GM19043 (cell line): ENCODE measurements at regions not wholly inside any gene's neighbourhood (a gene's known extent, or its start where the extent isn't known, plus 50 kb on each side); places are given as distances from the start of the nearest gene placed in this dataset.
A peak's percentile ranks its signal among the peaks of the same experiment; 100 is the strongest.
"Not testable (repeated sequence)": the region's sequence is repeated elsewhere in the genome, so short reads cannot be mapped to it uniquely, and the experiment has no call there.

ENCODE experiments used
- ATAC-seq: cut with Tn5 transposase; IDR thresholded peaks from one replicate; pipeline ENCODE4 v1.9.1; 2021; ENCODE audit warnings: low read depth; ENCODE audit not compliant: unreplicated experiment

DNA sequence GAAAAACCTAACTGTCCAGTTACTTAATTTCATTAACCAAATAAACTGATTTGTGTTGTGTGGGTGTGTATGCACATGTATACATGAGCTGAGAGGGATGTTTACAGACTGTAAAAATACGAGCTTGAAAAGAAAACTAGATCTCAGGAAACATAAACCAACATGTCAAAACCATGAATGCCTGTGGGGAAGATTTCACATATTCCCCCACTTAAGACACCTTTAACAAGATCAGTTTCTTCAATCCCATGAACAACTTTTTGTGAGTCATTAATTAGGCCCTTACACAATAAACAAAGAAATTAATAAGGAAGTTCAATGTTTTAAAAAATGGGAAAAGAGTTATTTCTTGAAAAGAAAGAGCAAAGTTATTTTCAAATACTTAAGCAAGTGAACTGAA, 170.8 kb downstream of the ZNF674 start:
- no peak for ATAC-seq

GRCh38 chrX:46367491-46367890, 177.7 kb downstream of the ZNF674 start:
- ATAC-seq = no peak

DNA sequence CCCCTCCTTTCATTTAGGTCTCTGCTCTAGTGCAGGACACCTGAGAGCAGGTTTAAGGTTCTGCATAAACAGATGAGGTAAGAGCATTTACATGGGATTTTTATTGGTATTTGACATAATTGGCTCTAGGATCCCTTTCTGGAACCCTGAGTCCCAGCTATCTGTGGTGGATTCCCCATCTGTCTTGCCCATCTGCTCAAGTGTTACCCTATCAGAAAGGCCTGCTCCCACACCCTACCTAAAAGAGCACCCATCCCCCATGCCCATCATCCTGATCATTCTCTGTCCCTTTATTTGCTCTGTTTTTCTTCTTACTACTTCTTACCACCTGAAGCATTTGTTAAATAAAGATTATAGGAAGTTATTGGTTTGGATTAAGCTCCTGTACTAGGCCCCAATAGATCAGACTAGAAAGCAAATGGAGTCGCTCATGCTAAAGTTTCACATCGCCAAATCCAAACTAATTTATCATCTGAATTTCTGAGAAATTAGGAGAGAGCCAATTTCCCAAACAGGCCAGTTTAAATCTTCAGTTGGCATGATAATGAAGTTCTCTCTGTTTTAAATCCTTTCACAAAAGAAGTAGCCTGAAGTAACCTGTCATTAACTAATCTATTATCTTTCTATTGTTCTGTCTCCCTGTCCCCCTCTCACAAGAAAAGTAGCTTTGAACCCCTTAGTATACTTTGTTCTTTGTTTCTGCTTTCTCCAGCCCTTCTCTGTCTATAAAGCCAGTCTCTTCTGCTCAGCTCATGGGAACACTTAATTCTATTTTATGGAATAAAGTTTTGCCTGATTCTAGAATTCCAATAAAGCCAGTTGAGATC, 178.6 kb downstream of the ZNF674 start:
- ATAC-seq = no peak

GRCh38 chrX:46354481-46354880, 190.7 kb downstream of the ZNF674 start:
- ATAC-seq = no peak

GRCh38 chrX:46341767-46342322, 203.4 kb downstream of the ZNF674 start:
- ATAC-seq = no peak

DNA sequence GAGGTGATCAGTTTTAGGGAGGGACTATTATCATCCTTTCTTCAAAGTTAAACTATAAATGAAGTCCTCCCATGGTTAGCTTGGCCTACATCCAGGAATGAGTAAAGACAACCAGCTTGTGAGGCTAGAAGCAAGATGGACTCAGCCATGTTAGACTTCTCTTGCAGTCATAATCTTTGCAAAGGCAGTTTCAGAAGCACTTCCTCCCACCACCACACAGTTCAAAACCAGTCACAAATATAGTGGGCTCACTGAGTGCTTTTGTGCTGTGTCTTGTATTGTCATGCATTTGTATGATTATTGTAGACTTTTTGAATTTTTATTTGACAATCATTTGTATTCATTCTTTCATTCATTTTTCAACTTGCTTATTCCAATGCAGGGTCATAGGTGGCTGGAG, 204.5 kb downstream of the ZNF674 start:
- ATAC-seq = no peak

- no peak for ATAC-seq
Measured at GRCh38 chrX:46333550-46333949, 211.7 kb downstream of the ZNF674 start.

DNA sequence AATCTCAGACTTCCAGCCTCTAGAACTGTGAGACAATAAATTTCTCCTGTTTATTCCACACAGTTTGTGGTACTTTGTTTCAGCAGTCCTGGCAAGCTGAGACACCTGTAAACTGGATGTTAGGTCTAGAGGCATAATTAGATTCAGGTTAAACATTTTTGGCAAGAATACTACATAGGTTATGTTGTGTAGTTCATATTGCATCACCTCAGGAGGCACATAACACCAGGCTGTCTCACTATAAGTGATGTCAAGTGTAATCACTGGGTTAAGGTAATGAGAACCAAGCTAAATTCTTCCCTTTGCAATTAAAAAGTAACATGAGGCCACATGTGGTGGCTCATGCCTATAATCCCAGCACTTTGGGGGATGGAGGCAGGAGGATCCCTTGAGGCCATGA, 214.2 kb downstream of the ZNF674 start:
- no peak for ATAC-seq

DNA sequence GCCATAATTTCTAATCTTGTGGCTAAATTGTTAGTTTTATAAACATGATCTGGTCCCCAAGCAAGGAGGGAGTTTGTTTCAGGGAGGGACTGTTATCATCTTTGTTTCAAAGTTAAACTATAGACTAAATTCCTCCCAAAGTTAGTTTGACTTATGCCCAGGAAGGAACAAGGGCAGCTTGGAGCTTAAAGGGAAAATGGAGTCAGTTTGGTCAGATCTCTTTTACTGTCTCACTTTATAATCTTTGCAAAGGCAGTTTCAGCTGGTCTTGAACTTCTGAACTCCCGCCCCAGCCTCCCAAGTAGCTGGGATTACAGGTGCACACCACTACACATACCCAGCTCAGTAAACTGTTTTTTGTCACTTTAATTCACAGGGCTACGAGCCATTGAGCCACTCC, 214.7 kb downstream of the ZNF674 start:
- no peak for ATAC-seq

GRCh38 chrX:46328133-46328532, 217.1 kb downstream of the ZNF674 start:
- ATAC-seq = no peak

- ATAC-seq = no peak
Measured at GRCh38 chrX:46327566-46328115, 217.6 kb downstream of the ZNF674 start.

DNA sequence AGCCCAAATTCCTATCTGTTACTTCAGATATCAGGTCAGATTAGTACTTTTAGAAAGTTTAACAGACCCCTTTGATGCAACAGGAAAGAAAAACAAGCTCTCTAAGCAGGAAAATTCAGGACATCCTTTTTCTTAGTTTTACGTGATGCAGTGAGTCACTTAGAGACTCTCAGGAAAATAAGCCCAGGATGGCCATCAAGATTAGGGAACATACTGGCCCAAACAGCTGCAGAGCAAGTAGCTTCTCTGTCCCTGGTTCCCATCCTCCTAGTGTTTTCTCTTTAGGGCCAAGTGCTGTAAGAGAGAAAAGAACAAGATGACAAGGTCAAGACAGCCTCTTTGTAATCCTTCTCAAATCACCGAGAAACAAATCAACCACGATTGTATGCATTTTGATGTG, 219.1 kb downstream of the ZNF674 start:
- no peak for ATAC-seq

GRCh38 chrX:46325312-46325877, 219.8 kb downstream of the ZNF674 start:
- ATAC-seq = no peak

DNA sequence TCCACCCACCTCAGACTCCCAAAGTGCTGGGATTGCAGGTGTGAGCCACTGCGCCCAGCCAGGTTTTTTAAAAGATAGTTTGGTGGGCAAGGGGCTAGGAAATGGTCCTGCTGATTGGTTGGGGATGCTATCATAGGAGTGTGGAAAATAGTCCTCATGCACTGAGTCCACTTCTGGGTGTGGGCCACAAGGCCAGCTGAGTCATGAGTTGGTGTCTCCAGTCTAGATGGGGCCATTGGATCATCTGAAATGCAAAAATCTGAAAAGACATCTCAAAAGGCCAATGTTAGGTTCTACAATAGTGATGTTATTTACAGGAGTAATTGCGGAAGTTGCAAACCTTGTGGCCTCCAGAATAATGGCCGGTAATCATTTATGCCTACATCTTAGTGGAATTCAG, 221.1 kb downstream of the ZNF674 start:
- ATAC-seq = no peak

- not testable (repeated sequence) for ATAC-seq
Measured at GRCh38 chrX:46322929-46323328, 222.3 kb downstream of the ZNF674 start.

- no peak for ATAC-seq
Measured at GRCh38 chrX:46321676-46322075, 223.5 kb downstream of the ZNF674 start.

GRCh38 chrX:46319750-46320149, 225.5 kb downstream of the ZNF674 start:
- no peak for ATAC-seq

- no peak for ATAC-seq
Measured at GRCh38 chrX:46318551-46318950, 226.7 kb downstream of the ZNF674 start.

- no peak for ATAC-seq
Measured at GRCh38 chrX:46317163-46317562, 228.1 kb downstream of the ZNF674 start.

DNA sequence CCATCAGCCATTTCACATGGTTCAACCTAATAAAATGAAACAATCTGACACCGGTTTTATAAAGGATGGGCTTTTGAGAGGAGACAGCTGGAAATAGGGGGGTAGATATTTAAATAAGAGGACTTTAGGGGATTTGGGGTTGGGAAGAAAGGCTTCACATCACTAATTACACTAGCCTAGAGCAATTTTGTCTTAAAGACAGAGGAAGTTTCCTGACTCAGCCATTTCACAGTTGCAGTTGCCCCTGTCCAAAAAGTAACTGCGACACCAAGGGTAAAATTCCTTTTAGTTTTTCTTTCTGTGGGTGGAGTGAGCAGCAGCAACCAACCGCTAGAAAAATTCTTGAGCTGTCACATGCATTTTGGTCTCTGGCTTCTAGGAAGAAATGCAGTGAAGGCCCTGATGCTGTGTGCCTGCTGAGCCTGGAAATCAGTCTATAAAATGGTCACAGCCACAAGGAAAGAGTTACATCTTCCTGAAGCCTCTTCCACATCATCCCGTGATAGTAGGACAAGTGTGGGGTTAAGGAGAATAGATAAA, 233.6 kb downstream of the ZNF674 start:
- no peak for ATAC-seq

DNA sequence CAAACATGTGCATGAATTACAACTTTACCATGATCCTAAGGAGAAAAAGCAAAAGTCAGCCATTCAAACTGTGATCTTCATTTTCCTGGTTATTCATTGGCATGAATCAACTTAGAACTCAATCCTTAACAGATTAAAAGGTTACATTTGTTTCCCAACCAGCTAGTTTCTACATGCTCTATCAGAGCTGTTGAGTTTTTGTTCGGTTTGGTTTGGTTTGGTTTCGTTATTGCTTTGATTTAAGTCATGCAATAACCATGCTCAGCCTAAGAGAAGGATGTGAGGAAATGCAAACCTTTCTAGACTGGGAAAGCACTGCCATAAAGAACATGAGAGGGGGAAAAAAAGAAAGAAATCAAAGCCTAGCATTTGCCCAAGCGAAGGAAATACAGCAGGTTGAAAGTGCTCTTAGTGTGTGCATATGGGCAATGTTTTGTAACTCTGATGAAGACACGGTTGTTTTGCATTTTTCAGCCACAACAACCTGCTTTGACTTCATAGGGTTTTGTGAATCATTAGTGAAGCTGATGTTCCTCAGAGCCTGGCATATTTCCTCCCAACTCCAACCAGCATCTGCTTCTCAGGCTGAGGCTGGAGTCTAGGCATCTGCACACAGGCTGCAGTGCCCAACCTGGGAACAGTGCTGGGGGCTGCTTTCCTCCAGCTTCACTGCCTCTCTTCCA, 234.3 kb downstream of the ZNF674 start:
- peak; percentile 64 for ATAC-seq
